ENCODE measurements at regions not wholly inside any gene's neighbourhood (a gene's known extent, or its start where the extent isn't known, plus 50 kb on each side); places are given as distances from the start of the nearest gene placed in this dataset.

- no peak for TF ChIP-seq REST (IDR thresholded peaks at IDR 0.05; ENCODE audit: unreplicated experiment)
- no peak for TF ChIP-seq POLR2AphosphoS5 (IDR thresholded peaks at IDR 0.05; ENCODE audit: low read depth)
These were observed 67.5 kb upstream of the PWP1 start (continued) for GRCh38 chr12:107618106-107618505.

GRCh38 chr12:107619831-107620230, 65.8 kb upstream of the PWP1 start:
- H3K27ac Mint-ChIP-seq, result no peak overlapping the region
- no peak for DNase-seq (ENCODE audit: low spot score)
- H3K36me3 ChIP-seq (ENCODE audit: insufficient read depth), result no peaks in the 10 kb centered on the region
- H3K79me2 ChIP-seq (replicated peaks; ENCODE audit: insufficient read depth), result no peaks in the 10 kb centered on the region
- peaks cover 4% of the 10 kb centered on the region; the same call in 1 of the 3 replicates for H3K4me1 Mint-ChIP-seq
- no peak overlapping the region for H3K4me3 ChIP-seq
- no peaks in the 10 kb centered on the region for H3K9me2 ChIP-seq (ENCODE audit: insufficient read depth)
- no peak overlapping the region for H2AFZ ChIP-seq
- no peak overlapping the region for H3K4me2 ChIP-seq
- H3K36me3 Mint-ChIP-seq (ENCODE audit: low read depth), result peaks cover 18% of the 10 kb centered on the region
- no peak overlapping the region for H3K27ac ChIP-seq (ENCODE audit: low read depth)
- H3F3A ChIP-seq (replicated peaks; ENCODE audit: low read depth), result no peaks in the 10 kb centered on the region
- no peaks in the 10 kb centered on the region for H3K27me3 ChIP-seq (ENCODE audit: insufficient read depth)
- H4K20me1 ChIP-seq (replicated peaks; ENCODE audit: insufficient read depth), result no peaks in the 10 kb centered on the region
- H3K4me1 ChIP-seq (ENCODE audit: insufficient read depth), result no peaks in the 10 kb centered on the region
- H3K4me3 Mint-ChIP-seq, result no peak overlapping the region
- peaks cover 14% of the 10 kb centered on the region for H3K9me3 Mint-ChIP-seq
- no peak for TF ChIP-seq ZNF114 (CRISPR knock-in tag; IDR thresholded peaks at IDR 0.05)
- no peak for TF ChIP-seq EZH2phosphoT487 (IDR thresholded peaks at IDR 0.05; ENCODE audit: unreplicated experiment)
- no peak for TF ChIP-seq POLR2AphosphoS5 (IDR thresholded peaks at IDR 0.05; ENCODE audit: low read depth)
- TF ChIP-seq ZNF331 (CRISPR knock-in tag; IDR thresholded peaks at IDR 0.05; ENCODE audit: low read depth), result no peak
- no peak for TF ChIP-seq CREB1 (CRISPR knock-in tag; IDR thresholded peaks at IDR 0.05; ENCODE audit: low read depth)
- TF ChIP-seq EZH2 (IDR thresholded peaks at IDR 0.05; ENCODE audit: low read depth, unreplicated experiment), result no peak
- no peak for TF ChIP-seq ETS1 (IDR thresholded peaks at IDR 0.05)
- no peak for TF ChIP-seq REST (IDR thresholded peaks at IDR 0.05; ENCODE audit: unreplicated experiment)
- TF ChIP-seq ZNF462 (CRISPR knock-in tag; IDR thresholded peaks at IDR 0.05), result no peak
- H3K27me3 Mint-ChIP-seq (ENCODE audit: insufficient read depth, low read depth, poor library complexity), result peaks cover 6% of the 10 kb centered on the region
- ATAC-seq, result no peak

All from GM23338 (cell line).